Esophagus mucosa (tissue), 1 donor: ENCODE measurements at regions not wholly inside any gene's neighbourhood (a gene's known extent, or its start where the extent isn't known, plus 50 kb on each side); places are given as distances from the start of the nearest gene placed in this dataset.
"Not testable (repeated sequence)": the region's sequence is repeated elsewhere in the genome, so short reads cannot be mapped to it uniquely, and the experiment has no call there.

ENCODE experiments used
- ATAC-seq: fragments of 200-7000 bp; cut with Tn5 transposase; one replicate; pipeline ENCODE4 v1.9.1; 2020
- donor health status: DM: yes; HTN: yes; CAD: no.

DNA sequence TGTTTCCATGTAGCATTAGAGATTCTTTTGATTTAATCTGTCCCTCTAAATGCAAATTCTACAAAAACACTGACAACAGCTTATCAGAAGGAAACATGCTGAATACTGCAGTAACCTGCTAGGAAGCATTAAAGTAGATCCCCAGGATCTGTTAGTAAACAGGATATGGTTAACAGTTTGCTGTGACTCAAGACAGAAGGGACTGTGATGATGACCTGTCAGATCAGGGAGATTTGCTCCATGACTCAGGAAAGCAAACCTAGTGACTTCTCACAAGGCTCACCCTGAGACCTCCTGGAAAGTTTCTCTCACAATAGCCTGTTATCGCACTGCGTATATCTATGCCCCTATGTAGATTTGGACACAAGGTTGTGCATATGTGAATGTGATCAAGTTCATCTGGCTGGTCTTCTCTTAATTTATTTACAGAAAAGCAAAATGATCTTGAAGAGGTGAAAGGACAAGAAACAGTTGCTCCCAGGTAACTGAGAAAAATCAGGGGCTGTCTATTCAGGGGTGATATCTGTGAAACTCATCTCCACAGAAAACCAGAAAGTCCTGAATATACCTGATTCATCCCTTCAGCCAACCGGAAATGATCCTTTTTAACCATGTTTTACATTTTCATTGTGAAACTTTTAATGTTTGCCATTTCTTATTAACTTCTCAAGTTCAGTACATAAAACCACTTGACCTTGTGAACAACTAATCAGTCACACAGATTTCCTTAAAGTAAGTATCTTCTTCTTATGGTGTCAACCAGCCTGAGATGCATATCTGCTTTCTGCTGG lies 333.1 kb upstream of the COX7C start:
- ATAC-seq, result peak; percentile 81

DNA sequence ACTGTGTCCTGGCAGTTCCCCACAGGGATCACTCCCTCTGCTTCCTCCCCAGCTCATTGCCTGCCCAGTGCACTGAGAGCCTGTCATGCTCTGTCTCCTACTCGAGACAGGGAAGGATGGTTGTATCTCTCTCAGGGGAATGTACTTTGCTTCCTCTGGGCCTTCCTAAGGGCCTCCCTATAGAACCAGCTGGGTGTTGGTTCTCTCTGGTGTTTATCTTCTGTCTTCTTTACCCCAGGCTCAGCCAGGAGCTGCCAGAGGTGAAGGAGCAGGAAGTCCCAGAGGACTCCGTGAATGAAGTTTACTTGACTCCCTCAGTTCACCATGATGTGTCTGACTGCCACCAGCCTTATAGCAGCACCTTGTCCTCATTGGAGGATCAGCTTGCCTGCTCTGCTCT lies 330.3 kb upstream of the COX7C start:
- ATAC-seq, result not testable (repeated sequence)

DNA sequence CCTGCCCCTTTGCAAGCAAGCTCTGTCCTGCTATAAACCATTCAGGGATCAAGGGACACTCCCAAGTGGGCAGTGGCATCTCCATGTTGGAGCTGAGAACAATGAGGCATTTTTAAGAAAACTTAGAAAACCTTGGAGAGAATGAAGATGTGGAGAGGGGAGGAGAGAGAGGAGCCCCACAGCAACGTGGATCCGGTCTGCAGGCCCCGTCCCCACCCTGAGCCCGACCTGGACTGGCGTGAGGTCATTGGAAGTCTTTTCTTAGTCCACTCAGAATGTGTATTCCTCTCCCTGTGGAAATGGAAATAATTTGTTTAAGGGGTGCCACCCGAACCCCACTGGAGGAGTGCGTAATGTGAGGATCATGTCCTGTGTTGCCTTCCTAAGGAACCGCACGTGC lies 328.0 kb upstream of the COX7C start:
- ATAC-seq, result not testable (repeated sequence)

GRCh38 chr5:86292811-86293210 lies 324.9 kb upstream of the COX7C start:
- ATAC-seq, result not testable (repeated sequence)

DNA sequence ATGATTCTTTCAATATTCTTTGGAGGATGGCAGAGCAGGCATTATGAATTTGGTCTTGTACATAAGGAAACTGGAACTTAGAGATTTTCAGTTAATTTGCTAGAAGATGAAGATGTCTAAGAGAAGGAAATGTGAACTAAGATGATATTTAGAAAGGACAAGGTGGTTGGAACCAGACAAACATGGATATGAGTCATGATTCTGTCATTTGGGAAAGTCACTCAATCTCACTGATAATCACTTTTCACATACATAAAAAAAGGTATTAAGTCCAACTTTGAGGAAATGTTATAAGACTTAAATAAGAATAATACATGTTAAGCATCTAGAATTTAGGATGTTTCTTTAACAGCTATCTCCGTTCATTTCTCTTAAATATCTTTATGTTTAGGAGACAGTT lies 315.1 kb upstream of the COX7C start:
- ATAC-seq, result not testable (repeated sequence)

DNA sequence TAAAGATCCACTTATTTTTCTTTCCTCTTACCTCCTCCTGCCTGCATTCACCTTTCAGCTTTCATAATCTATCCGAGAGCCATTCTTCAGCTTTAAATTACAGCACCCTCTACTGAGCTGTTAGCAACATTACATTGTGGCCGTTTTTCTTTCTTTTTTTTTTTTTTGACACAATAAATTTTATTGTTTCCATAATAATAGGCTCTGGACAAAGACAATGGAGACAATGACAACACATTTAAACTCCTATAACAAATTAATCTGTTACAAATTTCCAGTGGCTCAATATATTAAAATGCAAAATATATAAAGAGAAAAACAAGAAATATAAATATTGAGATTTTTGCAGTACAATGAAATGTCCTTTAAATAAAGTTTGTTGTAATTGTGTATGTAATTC lies 312.7 kb upstream of the COX7C start:
- ATAC-seq, result peak; percentile 29

- no peak for ATAC-seq
These were observed 302.8 kb upstream of the COX7C start for GRCh38 chr5:86314951-86315350.

- no peak for ATAC-seq
These were observed 297.5 kb upstream of the COX7C start for GRCh38 chr5:86320266-86320665.

GRCh38 chr5:86329318-86329717 lies 288.4 kb upstream of the COX7C start:
- no peak for ATAC-seq

DNA sequence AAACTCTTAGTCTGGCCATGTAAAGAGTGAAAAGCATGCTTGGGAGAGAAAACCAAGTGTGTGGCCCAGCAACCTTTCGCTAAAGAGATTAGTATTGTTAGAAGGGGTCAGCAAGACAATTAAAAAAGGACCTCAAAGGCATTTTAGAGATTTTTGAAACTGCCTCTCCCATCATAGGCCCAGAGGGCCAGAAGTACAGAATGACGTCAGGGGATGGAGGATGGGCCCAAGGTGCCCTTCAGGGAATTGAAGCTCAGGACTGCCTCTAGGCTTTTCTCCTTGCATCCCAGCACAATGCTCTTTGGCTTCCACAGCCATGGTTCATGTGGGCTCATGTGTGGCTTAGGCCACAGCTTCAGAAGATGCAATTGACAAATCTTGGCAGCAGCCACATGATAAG lies 287.0 kb upstream of the COX7C start:
- ATAC-seq, result no peak

DNA sequence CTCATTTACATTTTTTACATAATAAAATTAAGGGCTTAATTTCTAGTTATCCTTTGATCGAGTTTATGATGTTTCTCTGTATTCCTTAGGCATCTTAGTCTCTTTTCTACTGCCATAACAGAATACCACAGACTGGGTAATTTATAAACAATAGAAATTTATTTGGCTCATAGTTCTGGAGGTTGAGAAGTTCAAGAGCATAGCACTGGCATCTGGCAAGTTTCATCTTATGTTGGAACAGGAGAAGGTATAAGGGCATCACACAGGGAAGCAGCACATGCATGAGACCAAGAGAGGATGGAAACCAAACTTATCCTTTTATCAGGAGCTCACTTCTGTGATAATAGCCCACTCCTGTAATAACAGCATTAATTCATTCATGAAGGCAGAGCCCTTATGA lies 284.9 kb upstream of the COX7C start:
- no peak for ATAC-seq

DNA sequence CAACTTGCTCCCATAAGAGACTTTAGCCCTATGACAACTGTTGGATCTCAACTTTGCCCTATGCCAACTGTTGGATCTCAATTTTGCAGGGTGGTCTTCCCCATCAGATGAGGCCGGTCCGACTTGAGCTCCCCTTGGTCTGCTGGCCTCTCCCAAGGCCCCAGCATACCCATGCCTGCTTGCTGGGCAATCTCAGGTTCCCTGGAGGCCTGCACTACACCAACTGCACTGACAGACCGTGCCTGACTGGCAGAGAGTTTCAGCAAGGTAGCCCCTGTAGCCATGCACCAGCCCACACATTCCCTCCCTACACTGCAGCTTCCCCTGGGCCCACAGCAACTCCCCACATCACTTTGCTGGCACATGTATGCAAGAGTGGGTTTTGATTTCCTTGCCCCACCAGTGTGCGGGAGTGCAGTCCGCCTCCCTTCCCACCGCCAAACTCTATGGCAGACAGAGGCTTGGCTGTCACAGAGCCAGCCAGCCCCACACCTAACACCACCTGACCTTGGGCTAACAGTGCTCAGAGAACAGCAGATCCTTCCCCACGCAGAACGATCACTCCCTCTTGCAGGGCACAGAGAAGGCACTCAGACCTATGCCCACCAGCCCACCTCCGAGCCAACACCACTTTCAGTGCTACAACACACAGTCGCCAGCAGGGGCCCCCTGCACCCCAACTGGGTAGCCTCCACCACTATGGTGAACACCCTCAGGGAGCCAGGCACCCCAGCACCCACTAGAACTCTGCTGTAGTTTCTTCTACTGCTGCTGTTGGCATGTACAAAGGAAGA lies 279.9 kb upstream of the COX7C start:
- no peak for ATAC-seq

GRCh38 chr5:86354664-86355063 lies 263.1 kb upstream of the COX7C start:
- ATAC-seq, result no peak

DNA sequence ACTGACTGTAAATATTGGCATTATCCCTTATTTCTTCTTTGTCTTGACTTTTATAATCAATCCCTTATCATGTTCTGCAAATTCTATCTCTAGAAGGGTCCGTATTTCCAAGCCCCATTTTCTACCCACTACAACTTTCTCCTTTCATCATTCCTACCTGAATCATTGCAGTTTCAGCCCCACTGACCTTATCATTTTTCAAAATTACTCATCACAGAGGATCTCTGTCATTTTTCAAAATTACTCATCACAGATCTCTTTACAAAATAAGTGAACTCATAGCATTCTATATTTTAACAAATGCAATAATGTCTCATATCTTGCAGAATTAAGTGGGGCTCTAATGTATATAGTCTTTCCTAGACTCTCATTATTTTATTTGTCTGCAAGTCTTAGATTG lies 256.9 kb upstream of the COX7C start:
- ATAC-seq, result no peak

DNA sequence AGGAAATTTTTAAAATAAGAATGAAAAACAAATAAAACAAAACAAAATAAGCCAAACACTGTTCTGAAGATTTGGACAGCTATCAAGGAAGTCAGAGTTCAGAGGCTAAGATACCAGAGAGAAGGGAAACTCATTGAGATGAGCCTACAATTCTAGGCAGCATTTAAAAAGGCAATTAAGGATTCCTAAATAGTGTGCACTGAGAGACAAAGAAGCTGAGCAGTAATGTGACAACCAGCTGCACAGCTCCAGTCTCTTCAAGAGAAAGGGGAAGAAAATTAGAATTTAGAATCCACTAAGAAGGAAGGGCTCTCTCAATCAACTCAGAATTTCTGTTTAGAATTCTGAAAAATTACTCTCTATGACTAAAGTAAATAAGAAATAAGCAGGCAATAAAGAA lies 246.7 kb upstream of the COX7C start:
- no peak for ATAC-seq

- no peak for ATAC-seq
These were observed 243.1 kb upstream of the COX7C start for GRCh38 chr5:86374611-86375010.

DNA sequence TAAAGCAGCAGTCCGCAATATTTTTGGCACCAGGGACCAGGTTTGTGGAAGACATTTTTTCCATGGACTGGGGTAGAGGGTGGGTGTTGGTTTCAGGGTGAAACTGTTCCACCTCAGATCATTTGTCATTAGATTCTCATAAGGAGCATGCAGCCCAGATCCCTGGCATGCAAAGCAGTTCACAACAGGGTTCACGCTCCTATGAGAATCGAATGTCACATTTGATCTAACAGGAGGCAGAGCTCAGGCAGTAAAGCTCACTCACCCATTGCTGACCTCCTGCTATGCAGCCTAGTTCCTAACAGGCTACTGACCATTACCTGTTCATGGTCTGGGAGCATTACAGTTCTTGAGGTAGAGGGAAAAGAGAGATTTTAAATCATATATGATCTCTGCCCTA lies 241.5 kb upstream of the COX7C start:
- no peak for ATAC-seq

- ATAC-seq, result no peak
These were observed 214.6 kb upstream of the COX7C start for GRCh38 chr5:86403190-86403589.

DNA sequence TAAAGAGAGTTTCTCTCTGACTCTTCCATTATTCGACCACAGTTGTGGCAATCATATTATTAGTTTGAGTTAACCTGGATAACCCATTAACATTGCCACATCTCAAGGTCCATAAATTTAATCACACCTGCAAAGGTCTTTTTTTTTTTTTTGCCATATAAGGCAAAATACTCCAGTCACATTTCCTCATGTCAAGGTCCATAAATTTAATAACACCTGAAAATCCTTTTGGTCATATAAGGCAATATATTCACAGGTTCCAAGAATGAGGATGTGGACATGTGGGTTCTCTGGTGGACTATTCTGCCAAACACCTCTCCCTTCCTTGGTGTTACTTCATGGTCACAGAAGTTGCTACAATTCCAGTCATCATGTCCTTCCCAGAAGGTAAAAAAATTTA lies 213.5 kb upstream of the COX7C start:
- ATAC-seq, result no peak

GRCh38 chr5:86407711-86408110 lies 210.0 kb upstream of the COX7C start:
- no peak for ATAC-seq

DNA sequence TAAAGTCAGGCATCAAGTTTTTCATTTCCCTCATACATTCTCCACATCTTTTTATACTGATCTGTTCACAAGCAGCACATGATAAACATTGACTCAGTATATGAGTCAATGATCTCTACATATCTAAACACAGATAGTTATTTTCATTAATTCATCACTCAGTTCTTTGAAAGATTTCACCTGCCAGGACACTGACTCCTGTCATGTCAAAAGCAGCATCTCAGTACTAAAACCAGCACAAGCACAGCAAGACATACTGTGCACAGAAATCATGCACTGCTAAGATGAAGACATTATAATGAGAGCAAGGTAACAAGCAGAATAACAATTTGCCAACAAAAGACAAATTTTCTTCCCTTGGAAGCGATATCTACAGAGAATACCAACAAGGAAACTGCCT lies 206.1 kb upstream of the COX7C start:
- no peak for ATAC-seq

- ATAC-seq, result no peak
These were observed 190.6 kb upstream of the COX7C start for GRCh38 chr5:86427158-86427557.

- ATAC-seq, result no peak
These were observed 178.1 kb upstream of the COX7C start for GRCh38 chr5:86439593-86440110.
